ENCODE measurements at regions not wholly inside any gene's neighbourhood (a gene's known extent, or its start where the extent isn't known, plus 50 kb on each side); places are given as distances from the start of the nearest gene placed in this dataset.

DNA sequence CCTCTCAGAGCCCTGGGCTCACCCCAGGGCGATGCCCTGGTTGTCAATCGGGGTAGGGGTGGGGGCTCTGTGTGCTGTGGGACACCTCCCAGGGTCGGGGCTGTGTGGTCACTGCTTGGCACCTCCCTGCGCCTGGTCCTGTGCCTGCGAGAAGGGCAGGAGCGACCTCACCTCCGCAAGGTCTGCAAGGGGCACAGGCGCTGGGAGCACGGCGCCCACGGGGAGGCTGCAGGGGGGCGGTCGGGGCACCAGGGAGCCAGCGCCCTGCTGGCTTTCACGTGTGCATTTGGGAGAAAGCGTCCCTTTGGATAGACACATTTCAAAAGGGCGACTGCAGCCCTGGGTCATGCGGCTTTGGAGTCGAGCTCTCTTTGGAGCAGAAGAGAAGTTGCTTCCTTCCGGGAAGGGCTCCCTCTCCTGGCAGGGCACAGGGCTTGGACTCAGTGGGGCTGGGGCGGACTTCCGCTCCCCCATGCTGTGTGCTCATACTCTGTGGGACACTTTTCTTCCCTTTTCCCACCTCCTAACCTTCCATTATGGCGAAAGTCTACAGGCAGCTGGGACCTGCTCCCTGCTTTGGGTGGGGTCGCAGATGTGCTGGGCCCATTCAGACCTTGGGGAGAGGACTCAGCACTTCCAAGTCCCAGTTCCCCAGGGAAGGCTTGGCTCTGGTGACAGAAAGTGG is 52.9 kb upstream of the SLC28A3 start:
- no peak for DNase-seq

DNA sequence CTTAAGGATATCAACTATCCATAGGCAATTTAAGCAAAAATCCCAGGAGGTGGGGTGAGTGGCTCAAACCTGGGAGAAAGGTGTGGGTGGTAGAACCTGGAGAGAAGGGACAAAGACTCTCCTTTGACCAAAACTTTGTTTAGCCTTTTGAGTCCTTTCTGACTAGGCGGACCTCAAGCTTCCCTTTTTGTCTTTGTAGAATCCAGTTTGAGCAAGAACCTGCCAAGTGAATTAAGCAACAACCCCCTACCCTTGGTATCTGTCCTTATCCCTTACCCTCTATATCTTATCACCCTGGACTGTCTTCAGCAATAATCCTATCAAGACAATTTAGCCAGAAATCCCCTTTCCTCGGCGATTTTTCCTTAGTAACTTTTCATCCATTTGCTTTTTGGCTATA is 53.5 kb upstream of the SLC28A3 start:
- DNase-seq, result no peak

DNA sequence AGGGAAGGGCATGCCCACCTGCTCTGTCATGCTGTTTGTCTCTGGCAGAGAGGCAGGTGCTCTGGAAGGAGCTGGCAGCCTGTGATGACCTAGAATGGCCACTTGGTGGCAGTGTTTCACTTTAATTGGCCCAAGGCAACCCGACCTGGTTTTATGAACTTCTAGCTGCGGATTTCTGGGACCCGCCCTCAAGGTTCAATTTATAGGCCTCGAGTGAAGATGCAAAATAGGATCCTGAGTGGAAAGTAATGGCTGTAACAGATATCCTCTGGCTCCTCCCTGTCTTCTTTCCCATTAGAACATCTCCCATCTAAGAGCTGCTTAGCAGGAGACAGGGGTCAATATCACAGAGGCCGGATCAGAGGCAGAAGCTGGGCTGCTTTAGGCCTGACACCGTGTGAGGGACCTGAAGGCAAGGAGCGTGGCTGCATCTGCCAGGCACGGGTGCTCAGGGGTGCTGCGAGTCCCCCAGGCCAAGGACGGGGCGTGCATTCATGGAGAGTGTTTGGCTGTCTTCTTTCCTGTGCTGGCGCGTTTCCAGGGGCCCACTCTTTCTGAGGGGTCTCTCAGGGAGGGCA is 56.7 kb upstream of the SLC28A3 start:
- peak; percentile 59 for DNase-seq

DNA sequence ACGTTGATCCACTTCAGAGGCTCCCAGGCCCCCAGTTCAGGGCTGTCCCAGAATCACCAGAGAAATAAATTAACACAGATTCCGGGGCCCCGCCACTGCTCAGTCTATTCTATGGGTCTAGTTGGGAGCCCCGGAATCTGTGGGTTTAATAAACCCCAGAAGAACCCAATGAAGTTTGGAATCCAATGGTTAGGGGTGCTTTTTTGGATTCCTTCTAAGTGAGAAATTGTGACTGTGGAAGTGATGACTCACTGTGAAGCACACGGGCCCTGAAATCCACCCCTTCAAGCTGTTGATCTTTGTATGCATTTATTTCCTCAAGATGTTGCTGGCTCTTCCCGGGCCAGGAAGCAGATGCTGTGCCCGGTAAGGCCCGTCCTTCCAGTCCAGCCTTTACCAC is 57.3 kb upstream of the SLC28A3 start:
- no peak for DNase-seq

DNA sequence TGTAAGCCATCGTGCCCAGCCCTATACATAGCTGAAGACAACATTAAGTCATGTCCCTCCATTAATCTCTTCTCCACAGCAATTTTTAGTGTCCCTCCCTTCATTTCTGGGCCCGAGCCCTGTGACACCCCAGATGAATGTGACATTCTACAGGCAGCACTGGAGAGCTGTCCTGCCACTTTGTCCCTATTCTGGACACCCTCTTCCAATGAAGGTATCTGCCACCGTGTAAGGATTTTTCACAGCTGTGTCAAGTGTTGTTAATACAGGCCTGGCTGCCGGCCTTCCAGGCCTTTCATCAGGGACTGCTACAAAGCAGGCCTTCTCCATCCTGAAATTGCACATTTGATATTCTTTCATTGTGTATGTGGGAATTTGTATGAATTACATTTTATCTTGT is 62.0 kb upstream of the SLC28A3 start:
- DNase-seq, result no peak

DNA sequence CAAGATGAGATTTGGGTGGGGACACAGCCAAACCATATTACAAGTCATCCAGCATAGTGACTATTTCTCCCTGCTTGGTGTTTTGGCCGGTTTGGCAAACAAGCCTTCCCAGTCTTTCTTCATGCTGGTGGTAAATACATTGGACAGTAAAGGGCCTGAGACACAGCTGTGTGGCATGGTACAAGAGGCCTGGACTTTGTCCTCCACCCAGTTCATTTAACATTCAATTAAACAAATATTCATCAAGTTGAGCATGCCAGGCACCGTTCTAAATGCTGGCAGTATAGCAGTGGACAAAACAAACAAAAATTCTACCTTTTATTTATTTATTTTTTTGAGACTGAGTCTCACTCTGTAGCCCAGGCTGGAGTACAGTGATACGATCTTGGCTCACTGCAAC is 62.7 kb upstream of the SLC28A3 start:
- no peak for DNase-seq

DNA sequence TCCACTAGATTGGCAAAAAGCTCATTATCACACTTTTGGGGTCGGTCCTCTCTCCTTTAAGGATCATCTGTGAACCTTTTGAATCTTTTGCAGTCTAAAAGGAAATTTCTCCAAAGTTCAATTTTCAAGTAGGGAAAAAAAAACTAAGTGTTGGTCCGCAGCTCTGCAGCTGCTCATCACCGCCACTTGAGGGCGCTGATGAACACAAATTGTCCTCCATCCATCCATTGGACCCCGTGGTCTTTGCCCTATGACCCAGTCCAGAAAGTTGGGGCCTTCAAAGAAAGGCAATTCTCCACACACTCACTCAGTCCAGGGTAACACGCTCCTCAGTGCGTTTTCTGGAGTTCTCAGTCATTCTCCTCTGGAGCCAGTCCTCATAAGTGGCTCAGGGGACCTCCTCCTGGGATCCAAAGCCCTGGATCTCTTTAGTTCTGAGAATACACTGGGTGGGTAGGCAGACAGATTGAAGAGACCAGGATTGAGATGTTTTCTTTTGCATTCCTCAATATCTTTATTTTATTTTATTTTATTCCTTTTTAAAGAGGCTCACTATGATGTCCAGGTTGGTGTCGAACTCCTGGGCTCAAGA is 63.6 kb upstream of the SLC28A3 start:
- DNase-seq, result no peak

DNA sequence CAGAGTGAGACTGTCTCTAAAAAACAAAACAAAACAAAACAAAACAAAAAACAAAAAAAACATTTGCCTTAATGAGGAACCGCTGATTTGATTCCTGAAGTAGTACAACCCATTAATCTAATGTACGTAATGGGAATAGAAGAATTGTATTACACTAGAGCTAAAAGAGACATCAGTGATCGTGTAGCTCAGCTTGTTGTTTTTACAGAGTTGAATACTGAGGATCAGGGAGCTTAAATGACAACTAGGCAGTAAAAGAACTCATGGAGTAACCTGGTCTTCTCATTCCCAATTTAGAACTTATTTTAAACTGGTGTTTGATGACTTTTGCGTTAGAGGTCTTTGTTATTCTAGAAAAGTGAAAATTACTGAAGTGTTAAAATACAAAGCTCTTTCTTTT is 65.1 kb upstream of the SLC28A3 start:
- DNase-seq, result no peak

DNA sequence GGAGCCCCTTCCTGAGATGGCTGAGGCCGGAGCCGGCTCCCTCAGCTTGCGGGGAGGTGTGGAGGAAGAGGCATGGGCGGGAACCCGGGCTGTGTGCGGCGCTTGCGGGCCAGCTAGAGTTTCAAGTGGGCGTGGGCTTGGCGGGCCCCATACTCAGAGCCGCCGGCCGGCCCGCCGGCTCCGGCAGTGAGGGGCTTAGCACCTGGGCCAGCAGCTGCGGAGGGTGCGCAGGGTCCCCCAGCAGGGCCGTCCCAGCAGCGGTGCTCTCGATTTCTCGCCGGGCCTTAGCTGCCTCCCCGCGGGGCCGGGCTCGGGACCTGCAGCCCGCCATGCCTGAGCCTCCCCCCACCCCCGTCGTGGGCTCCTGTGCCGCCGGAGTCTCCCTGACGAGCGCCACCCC is 67.9 kb upstream of the SLC28A3 start:
- DNase-seq, result no peak

DNA sequence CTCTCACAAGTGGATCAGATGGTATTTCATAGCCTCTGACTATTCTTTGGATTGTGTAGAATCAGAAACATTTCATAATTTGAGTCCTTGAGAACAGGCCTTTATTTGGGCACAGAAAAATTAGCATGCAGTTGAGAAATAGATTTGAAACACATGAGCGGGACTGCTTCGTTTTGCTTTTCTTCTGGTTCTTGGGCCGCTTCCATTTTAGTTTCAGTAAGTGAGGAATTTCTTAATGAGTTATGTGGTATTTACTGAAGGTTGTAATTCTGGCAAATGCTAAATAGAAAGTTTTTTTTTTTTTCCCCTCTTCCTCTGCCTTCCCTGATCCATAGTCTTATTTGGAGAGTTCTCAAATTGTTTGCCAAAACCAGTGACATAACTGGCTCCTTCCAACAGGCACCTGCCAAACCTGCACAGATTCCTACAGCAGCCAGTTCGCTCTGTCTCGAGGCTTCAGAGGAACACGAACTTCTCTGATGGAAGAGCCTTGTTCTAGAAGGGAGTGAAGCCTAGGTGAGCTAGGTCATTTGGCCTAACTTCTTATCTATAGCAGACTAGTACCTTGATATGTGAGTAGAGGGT is 71.2 kb upstream of the SLC28A3 start:
- no peak for DNase-seq

DNA sequence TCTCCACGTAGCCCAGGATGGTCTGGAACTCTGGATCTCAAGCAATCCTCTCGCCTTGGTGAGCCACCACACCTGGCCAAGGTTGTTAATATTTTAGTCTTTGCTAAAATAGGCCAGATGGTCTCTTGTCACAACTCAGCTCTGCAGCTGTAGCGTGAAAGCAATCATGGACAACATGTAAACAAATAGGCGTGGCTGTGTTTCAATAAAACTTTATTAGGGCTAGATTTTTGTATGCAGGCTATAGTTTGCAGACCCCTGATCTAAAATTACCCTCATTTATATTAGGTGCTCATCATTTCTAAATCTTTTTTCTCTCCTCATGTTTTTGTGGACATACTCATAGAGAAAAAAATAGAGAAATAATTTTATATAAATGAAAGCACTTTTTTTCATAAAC is 72.1 kb upstream of the SLC28A3 start:
- DNase-seq, result no peak

DNA sequence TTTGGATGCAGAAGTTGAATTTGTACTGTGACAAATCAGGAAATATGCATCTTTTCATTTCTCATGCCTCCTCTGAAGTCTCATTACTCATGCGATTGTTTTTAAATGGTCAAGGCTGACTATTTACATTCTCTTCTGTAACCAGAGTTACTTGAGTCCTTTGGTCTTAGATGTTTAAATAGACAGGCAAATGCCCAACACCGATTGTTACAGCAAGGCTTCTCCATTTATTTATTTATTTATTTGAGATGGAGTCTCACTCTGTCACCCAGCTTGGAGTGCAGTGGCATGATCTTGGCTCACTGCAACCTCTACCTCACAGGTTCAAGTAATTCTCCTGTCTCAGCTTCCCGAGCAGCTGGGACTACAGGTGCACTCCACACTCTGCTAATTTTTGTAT is 72.7 kb upstream of the SLC28A3 start:
- no peak for DNase-seq

DNA sequence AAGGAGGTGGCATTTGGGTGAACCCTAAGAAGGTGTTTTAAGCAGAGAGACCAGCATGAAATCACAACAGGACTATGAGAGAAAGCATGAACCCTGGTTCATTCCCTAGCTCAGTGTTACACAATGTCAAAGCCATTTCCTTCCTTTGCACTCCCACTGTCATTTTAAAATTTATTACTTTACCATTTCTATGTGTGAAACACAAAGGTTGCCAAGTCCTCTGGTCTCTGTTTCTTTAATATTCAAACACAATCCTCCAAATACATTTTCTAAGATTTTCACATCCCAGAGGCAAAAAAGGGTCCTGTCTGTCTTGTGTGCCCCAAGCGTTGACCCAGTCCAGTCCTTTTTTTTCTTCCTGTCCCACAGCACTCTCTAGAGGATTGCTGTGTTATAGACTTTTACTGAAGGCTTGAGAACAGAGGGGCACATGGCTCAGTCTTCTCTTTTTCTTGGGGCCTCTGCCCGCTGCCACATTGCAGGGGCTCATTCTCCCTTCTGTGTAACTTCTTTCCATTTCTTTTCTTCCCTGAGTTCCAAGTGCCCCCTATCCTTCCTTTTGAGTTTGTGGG is 78.6 kb upstream of the SLC28A3 start:
- DNase-seq, result no peak

DNA sequence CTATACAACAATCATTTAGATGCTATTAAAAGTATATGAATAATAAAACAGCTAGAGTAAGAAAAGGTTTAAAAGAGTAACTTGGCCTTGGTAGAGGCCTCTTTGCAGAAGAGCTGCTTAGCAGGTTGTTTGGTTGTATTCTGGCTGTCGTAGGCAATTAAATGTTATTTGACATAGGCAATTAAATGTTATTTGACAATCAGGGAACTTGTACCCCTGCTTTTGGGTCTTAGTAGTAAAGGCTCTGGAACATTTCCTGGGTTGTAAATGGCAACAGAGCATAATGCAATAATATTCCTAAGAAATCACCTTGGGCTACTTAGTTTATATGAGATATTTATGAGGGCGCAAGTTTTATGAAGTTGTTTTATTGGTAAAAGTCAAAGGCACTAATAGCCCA is 84.4 kb upstream of the SLC28A3 start:
- DNase-seq, result no peak

DNA sequence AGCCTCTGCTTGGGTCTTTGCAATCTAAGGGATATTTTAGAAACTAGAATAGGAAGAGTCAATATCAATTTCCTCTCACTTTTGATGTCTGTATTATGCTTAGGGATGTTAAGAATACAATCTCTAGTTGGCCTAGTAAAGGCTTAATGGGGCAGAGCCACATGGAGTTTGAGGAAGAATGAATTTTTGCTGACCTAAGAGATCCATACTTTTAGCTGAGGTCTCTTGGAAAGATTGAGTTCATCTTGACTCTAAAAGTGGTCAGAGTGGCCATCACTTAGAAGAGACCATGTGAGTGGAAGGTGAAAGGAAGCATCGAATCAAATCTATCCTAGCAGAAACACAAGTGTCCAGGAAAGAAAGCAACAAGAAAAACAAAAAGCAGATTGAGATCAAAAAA is 92.2 kb upstream of the SLC28A3 start:
- no peak for DNase-seq

DNA sequence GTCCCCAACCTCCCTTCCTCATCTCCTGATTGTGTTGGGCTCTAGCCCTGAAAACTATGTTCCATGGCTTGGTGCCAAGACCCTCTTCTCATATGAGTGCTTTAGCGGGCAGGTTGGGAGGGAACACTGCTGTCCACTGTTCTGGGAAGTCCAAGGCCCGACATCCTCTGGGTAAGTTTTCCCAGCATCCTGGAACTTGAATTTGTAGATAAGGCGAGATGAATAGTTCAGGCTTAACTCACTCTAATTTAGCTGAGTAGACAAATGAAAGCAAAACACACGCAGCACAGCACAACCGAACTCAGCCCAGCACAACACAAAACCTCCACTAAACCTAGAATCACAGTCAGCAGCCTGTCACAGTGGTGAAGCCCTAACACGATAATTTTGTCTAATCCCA is 95.3 kb upstream of the SLC28A3 start:
- no peak for DNase-seq

DNA sequence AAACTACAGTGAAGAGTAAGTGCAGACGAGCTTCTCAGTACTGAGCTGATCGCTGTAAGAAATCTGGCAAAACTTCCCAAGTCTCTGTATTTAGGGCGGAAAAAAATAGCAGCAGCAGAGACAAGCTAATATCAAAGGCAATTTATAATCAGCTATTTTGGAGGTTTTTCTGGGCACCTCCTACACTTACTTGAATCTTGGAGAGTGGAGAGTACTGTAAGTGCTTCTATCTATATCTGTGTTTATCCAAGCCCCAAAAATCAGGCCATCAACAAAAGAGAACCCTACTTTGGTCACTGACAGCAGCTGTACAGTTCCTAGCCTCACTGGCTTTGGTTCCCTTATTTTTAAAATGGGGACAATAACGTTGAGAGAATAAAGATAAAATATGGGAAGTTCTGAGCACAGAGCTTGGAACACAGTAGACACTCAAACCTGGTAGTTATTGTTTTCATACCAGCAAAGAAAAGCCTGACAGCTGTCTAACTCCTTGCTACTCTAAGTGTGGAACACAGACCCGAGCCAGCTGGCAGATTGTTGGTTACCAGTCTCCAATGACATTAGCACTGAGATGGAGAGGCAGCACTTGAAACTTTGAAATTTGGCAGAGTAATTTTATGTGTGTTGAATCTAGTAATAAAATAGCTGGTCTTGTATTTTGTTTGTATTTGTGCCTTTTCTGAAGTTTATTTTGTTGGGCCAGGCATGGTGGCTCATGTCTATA is 96.0 kb upstream of the SLC28A3 start:
- peak; percentile 7 for DNase-seq

DNA sequence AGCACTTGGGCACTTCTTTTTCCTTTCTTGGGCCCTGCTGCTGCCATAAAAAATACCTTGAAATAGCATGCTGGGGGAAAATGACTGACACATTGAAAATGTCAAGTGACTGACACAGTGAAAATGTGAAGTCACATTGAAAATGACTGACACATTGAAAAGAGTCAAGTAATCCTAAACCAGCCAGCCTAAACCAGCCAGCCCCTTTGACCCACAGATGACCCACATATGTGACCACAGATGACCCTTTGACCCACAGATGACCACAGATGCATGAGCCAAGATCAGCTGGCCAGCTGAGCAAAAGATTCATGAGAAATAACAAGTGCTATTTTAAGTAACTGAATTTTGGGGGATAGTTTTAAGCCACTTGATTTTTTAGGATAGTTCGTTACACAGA is 97.8 kb upstream of the SLC28A3 start:
- DNase-seq, result no peak

DNA sequence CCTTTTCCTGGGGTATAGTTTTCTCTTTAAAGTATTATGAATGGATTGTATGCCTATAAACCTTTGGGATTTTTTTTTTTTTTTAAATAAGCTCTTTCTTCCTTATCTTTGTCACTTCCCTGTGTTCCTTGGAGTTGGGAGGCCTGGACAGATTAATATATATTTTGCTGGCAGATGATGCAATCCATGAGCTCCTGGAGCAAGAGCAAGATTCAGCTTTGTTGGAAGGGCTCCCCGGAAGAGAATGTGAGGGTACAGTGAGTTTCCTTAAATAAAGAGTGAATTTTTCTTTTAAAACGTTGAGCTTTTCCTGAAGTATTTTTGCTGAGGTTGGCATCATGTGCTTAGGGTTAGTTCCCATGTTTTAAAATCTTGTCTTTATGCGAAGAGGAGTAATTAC is 98.7 kb upstream of the SLC28A3 start:
- DNase-seq, result no peak

DNA sequence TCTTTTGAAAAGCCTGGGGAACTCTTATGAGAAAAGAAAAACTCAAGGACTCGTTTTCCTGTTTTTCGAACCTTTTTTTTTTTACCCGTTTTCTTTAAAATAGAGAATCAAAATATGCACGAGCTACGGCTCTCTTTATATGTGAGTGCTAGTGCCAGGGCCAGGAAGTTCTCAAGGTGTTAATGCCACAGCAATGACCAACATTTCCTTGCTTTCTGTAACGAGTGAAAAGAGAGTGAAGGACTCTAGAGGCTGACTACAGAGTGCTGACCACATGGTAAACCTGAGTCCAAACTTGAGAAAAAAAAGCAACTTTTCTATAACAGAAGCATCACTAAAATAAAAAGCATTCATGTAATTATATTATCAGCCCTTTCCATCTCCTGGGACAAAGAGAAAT is 102.2 kb upstream of the SLC28A3 start:
- no peak for DNase-seq

DNA sequence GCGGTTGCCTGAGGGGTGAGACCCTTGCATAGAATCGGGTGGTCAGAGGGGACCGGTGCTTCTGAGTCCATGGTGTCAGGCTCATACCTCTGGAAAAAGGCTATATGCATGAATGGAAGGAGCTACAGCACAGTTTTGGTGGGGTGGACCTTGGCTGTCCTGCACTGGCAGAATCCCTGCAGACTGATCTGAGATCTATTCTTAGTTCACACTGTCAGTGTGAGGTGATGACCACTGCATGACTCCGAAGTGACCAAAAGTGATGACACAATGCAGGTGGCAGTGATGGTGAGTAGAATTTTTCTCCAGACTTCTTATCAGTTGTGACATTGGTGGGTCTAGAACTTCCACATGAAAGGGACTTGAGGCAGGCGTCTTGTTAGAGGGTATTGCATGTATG is 105.2 kb upstream of the SLC28A3 start:
- no peak for DNase-seq

DNA sequence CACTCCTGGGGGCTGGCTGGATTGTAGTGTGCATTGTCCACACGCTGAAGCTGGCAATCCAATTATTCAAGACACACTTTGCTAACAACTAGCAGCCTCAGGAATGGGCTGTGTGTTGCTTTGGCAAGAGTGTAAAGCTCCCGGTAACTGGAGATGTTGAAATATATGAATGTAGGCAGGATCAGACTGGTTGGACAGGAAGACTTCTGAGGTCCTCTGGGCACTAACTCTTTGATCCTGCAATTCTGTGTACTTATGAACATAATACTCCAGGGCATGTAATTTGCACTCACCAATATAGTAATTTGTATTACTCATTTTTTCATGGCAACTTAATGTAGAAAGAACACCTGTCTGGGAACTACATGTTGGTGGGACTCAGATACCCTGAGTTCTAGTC is 106.7 kb upstream of the SLC28A3 start:
- no peak for DNase-seq

DNA sequence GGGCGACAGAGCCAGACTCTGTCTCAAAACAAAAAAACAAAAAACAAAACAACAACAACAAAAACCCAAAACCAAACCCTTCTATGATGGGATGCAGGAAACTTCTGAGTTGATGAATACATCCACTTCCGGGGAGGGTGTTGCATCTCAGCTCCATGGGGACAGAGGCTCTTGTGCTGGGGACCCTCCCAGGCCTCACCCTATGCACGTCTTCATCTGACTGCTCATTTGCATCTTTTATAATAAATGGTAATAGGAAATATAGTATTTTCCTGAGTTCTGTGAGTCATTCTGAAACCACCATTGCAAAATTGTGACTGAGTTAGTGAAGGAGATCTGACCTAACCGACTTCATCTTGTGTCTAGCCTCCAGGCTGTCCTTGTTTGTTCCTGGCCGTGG is 109.5 kb upstream of the SLC28A3 start:
- no peak for DNase-seq

DNA sequence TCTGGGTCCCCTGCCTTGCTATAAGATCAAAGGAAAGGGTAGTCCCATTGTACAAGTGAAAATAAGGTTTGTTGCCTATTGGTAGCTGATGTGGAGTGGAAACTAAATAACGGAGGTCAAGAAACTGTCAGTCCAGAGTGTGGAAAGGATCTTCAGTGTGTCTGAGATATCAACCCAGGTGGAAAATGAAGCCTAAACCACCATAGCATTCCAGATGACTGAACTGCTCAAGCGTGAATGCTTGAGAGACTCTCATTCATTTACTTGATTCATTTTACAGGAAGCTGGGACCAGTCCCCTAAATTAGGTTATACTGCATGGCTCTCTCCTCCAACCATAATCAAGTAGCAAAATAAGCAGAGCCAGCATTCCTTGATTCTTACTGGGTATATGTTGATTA is 116.0 kb upstream of the SLC28A3 start:
- no peak for DNase-seq
